ENCODE measurements at regions not wholly inside any gene's neighbourhood (a gene's known extent, or its start where the extent isn't known, plus 50 kb on each side); places are given as distances from the start of the nearest gene placed in this dataset.

- WGBS, 2 donors: 66 to 72% methylated on average over 2 of the region's 2 CpGs
- intact Hi-C loops (cut with DNase I; ENCODE audit: low total_unique reads): no loop called here
- TF ChIP-seq POLR2A (IDR thresholded peaks at IDR 0.05) (no peak), CTCF (IDR thresholded peaks at IDR 0.05) (no peak)
- no peak for DNase-seq (ENCODE audit: low spot score in 2 of 2)
- H3K4me3 ChIP-seq (ENCODE audit: low read depth, poor library complexity, severe bottlenecking): no peak overlapping the region
These were observed 2233.9 kb upstream of the TENM3 start for GRCh38 chr4:180009316-180009715.

- 63 to 71% methylated on average over 8 of the region's 8 CpGs for WGBS, 2 donors
- H3K4me3 ChIP-seq (ENCODE audit: low read depth, poor library complexity, severe bottlenecking): no peak overlapping the region
- DNase-seq (ENCODE audit: low spot score in 2 of 2): no peak
- TF ChIP-seq CTCF (IDR thresholded peaks at IDR 0.05) (no peak), POLR2A (IDR thresholded peaks at IDR 0.05) (no peak)
- intact Hi-C loops (cut with DNase I; ENCODE audit: low total_unique reads): no loop called here
These were observed 2214.5 kb upstream of the TENM3 start for GRCh38 chr4:180028682-180029081.

- TF ChIP-seq POLR2A (IDR thresholded peaks at IDR 0.05) (no peak), CTCF (IDR thresholded peaks at IDR 0.05) (no peak)
- intact Hi-C loops (cut with DNase I; ENCODE audit: low total_unique reads): no loop called here
- WGBS, 2 donors: 79 to 80% methylated on average over 1 of the region's 1 CpG
- DNase-seq (ENCODE audit: low spot score in 2 of 2): no peak
- no peak overlapping the region for H3K4me3 ChIP-seq (ENCODE audit: low read depth, poor library complexity, severe bottlenecking)
These were observed 2211.9 kb upstream of the TENM3 start for GRCh38 chr4:180031330-180031729.

GRCh38 chr4:180041576-180041975 lies 2201.6 kb upstream of the TENM3 start:
- TF ChIP-seq POLR2A (IDR thresholded peaks at IDR 0.05) (no peak), CTCF (IDR thresholded peaks at IDR 0.05) (no peak)
- H3K4me3 ChIP-seq (ENCODE audit: low read depth, poor library complexity, severe bottlenecking): no peak overlapping the region
- intact Hi-C loops (cut with DNase I; ENCODE audit: low total_unique reads): no loop called here
- DNase-seq (ENCODE audit: low spot score in 2 of 2): no peak
- WGBS, 2 donors: 80 to 84% methylated on average over 1 of the region's 1 CpG

- intact Hi-C loops (cut with DNase I; ENCODE audit: low total_unique reads): no loop called here
- 60 to 63% methylated on average over 7 of the region's 7 CpGs for WGBS, 2 donors
These were observed 2190.6 kb upstream of the TENM3 start for GRCh38 chr4:180052629-180053028.

More at GRCh38 chr4:180052629-180053028, 2190.6 kb upstream of the TENM3 start:
- DNase-seq (ENCODE audit: low spot score in 2 of 2): no peak
- no peak for TF ChIP-seq POLR2A (IDR thresholded peaks at IDR 0.05)
- TF ChIP-seq CTCF (IDR thresholded peaks at IDR 0.05): no peak
- H3K4me3 ChIP-seq (ENCODE audit: low read depth, poor library complexity, severe bottlenecking): no peak overlapping the region
